Duodenal mucosa (tissue), 2 donors: ENCODE measurements at regions not wholly inside any gene's neighbourhood (a gene's known extent, or its start where the extent isn't known, plus 50 kb on each side); places are given as distances from the start of the nearest gene placed in this dataset.

Source experiments
- H3K27ac ChIP-seq: one replicate; pipeline ENCODE4 v1.7.0; 2013; ENCODE audit warnings: low read depth, low read length
- H3K27me3 ChIP-seq, 2 donors: one replicate each; pipeline ENCODE4 v1.7.0; 2013; ENCODE audit warnings: low read length in 2 of 2, control low read depth in 1 of 2; ENCODE audit not compliant: insufficient read depth in 2 of 2, control insufficient read depth in 1 of 2
- H3K36me3 ChIP-seq, 2 donors: one replicate each; pipeline ENCODE4 v1.7.0; 2013; ENCODE audit warnings: low read length in 2 of 2, control low read depth in 1 of 2; ENCODE audit not compliant: insufficient read depth in 2 of 2, control insufficient read depth in 1 of 2
- H3K4me1 ChIP-seq, 2 donors: one replicate each; pipeline ENCODE4 v1.7.0; 2013; ENCODE audit warnings: low read length in 2 of 2, control low read depth in 1 of 2; ENCODE audit not compliant: insufficient read depth in 2 of 2, control insufficient read depth in 1 of 2
- H3K4me3 ChIP-seq, 2 donors: one replicate each; pipeline ENCODE4 v1.7.0; 2013; ENCODE audit warnings: low read length in 2 of 2, low read depth in 1 of 2
- H3K9ac ChIP-seq, 2 donors: one replicate each; pipeline ENCODE4 v1.7.0; 2013; ENCODE audit warnings: low read length in 2 of 2, low read depth in 1 of 2
- H3K9me3 ChIP-seq, 2 donors: one replicate each; pipeline ENCODE4 v1.7.0; 2013; ENCODE audit warnings: low read length in 2 of 2, control low read depth in 1 of 2; ENCODE audit not compliant: control insufficient read depth in 1 of 2

GRCh38 chr15:29540479-29540878 lies 270.9 kb upstream of the NSMCE3 start:
- Histone ChIP-seq H3K27me3 (no peaks in the 10 kb centered on the region), H3K9me3 (no peaks in the 10 kb centered on the region), H3K9ac (no peak overlapping the region), H3K4me1 (no peaks in the 10 kb centered on the region), H3K36me3 (no peaks in the 10 kb centered on the region), H3K4me3 (no peak overlapping the region), H3K27ac (no peak overlapping the region)

GRCh38 chr15:29539736-29540135 lies 270.1 kb upstream of the NSMCE3 start:
- no peaks in the 10 kb centered on the region for H3K4me1 ChIP-seq
- H3K27me3 ChIP-seq = no peaks in the 10 kb centered on the region
- H3K36me3 ChIP-seq = no peaks in the 10 kb centered on the region
- H3K27ac ChIP-seq = no peak overlapping the region
- no peak overlapping the region for H3K9ac ChIP-seq
- no peaks in the 10 kb centered on the region for H3K9me3 ChIP-seq
- H3K4me3 ChIP-seq = no peak overlapping the region

GRCh38 chr15:29538044-29538443 lies 268.4 kb upstream of the NSMCE3 start:
- Histone ChIP-seq H3K4me3 (no peak overlapping the region), H3K27me3 (no peaks in the 10 kb centered on the region), H3K9me3 (no peaks in the 10 kb centered on the region), H3K9ac (no peak overlapping the region), H3K36me3 (no peaks in the 10 kb centered on the region), H3K27ac (no peak overlapping the region), H3K4me1 (no peaks in the 10 kb centered on the region)

GRCh38 chr15:29535952-29536351 lies 266.3 kb upstream of the NSMCE3 start:
- H3K27ac ChIP-seq = no peak overlapping the region
- H3K9ac ChIP-seq = no peak overlapping the region
- no peaks in the 10 kb centered on the region for H3K27me3 ChIP-seq
- H3K9me3 ChIP-seq = no peaks in the 10 kb centered on the region
- H3K4me3 ChIP-seq = no peak overlapping the region
- no peaks in the 10 kb centered on the region for H3K36me3 ChIP-seq
- no peaks in the 10 kb centered on the region for H3K4me1 ChIP-seq

GRCh38 chr15:29534378-29534777 lies 264.8 kb upstream of the NSMCE3 start:
- Histone ChIP-seq H3K9me3 (no peaks in the 10 kb centered on the region), H3K36me3 (no peaks in the 10 kb centered on the region), H3K4me1 (no peaks in the 10 kb centered on the region), H3K27me3 (no peaks in the 10 kb centered on the region), H3K9ac (no peak overlapping the region), H3K4me3 (no peak overlapping the region), H3K27ac (no peak overlapping the region)

GRCh38 chr15:29533647-29534046 lies 264.0 kb upstream of the NSMCE3 start:
- Histone ChIP-seq H3K9me3 (no peaks in the 10 kb centered on the region), H3K36me3 (no peaks in the 10 kb centered on the region), H3K4me3 (no peak overlapping the region), H3K27me3 (no peaks in the 10 kb centered on the region), H3K4me1 (no peaks in the 10 kb centered on the region), H3K27ac (no peak overlapping the region), H3K9ac (no peak overlapping the region)

- H3K9ac ChIP-seq = no peak overlapping the region
- no peaks in the 10 kb centered on the region for H3K9me3 ChIP-seq
- H3K27me3 ChIP-seq = no peaks in the 10 kb centered on the region
- no peaks in the 10 kb centered on the region for H3K4me1 ChIP-seq
- H3K4me3 ChIP-seq = no peak overlapping the region
- no peaks in the 10 kb centered on the region for H3K36me3 ChIP-seq
- no peak overlapping the region for H3K27ac ChIP-seq
Measured at GRCh38 chr15:29532296-29532695, 262.7 kb upstream of the NSMCE3 start.

GRCh38 chr15:29530966-29531365 lies 261.3 kb upstream of the NSMCE3 start:
- H3K4me1 ChIP-seq = no peaks in the 10 kb centered on the region
- H3K27me3 ChIP-seq = no peaks in the 10 kb centered on the region
- H3K9ac ChIP-seq = no peak overlapping the region
- H3K4me3 ChIP-seq = no peak overlapping the region
- H3K27ac ChIP-seq = no peak overlapping the region
- H3K9me3 ChIP-seq = no peaks in the 10 kb centered on the region
- H3K36me3 ChIP-seq = no peaks in the 10 kb centered on the region

- no peaks in the 10 kb centered on the region for H3K27me3 ChIP-seq
- no peaks in the 10 kb centered on the region for H3K4me1 ChIP-seq
- H3K36me3 ChIP-seq = no peaks in the 10 kb centered on the region
- no peak overlapping the region for H3K4me3 ChIP-seq
- H3K27ac ChIP-seq = no peak overlapping the region
- H3K9ac ChIP-seq = no peak overlapping the region
- H3K9me3 ChIP-seq = no peaks in the 10 kb centered on the region
Measured at GRCh38 chr15:29529043-29529442, 259.4 kb upstream of the NSMCE3 start.

- Histone ChIP-seq H3K27me3 (no peaks in the 10 kb centered on the region), H3K9me3 (no peaks in the 10 kb centered on the region), H3K27ac (no peak overlapping the region)
Measured at GRCh38 chr15:29528276-29528675, 258.7 kb upstream of the NSMCE3 start.

GRCh38 chr15:29526802-29527201 lies 257.2 kb upstream of the NSMCE3 start:
- Histone ChIP-seq H3K27me3 (no peaks in the 10 kb centered on the region), H3K9ac (no peak overlapping the region), H3K27ac (no peak overlapping the region), H3K4me1 (no peaks in the 10 kb centered on the region), H3K4me3 (no peak overlapping the region), H3K9me3 (no peaks in the 10 kb centered on the region), H3K36me3 (no peaks in the 10 kb centered on the region)

More at GRCh38 chr15:29528276-29528675, 258.7 kb upstream of the NSMCE3 start:
- Histone ChIP-seq H3K36me3 (no peaks in the 10 kb centered on the region), H3K4me3 (no peak overlapping the region), H3K4me1 (no peaks in the 10 kb centered on the region), H3K9ac (no peak overlapping the region)
